ENCODE measurements at regions not wholly inside any gene's neighbourhood (a gene's known extent, or its start where the extent isn't known, plus 50 kb on each side); places are given as distances from the start of the nearest gene placed in this dataset.

DNA sequence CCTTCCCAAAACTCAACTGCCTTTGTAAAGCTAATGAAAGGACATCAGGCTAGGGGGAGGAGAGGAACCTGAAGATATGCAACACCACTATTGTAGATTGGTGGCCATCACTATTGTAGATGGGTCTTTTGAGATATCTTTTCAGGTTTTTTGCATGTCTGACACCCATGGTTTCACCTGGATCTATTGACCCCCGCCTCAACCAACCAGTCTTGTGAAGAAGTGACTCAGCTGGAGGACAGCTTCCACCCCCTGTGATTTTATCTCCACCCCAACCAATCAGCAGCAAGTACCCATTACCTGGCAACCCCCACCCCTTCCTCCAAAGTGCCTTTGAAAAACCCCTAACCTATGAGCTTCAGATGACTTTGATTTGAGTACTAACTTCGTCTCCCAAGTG, 382.6 kb upstream of the GOT2 start:
- no peak overlapping the region for H2AFZ ChIP-seq (ENCODE audit: low read length)
- H4K20me1 ChIP-seq (ENCODE audit: low read length): no peaks in the 10 kb centered on the region
- H3K79me2 ChIP-seq (ENCODE audit: low read length): no peaks in the 10 kb centered on the region
- no peak overlapping the region for H3K4me3 ChIP-seq (ENCODE audit: low read length)
- POLR2A ChIA-PET (ENCODE audit: unreplicated experiment): no interaction called here
- H3K9me3 ChIP-seq (ENCODE audit: low read length): no peaks in the 10 kb centered on the region
- TF ChIP-seq EZH2phosphoT487 (IDR thresholded peaks at IDR 0.05; ENCODE audit: borderline replicate concordance, low read length): no peak
- TF ChIP-seq, protein P1, sequence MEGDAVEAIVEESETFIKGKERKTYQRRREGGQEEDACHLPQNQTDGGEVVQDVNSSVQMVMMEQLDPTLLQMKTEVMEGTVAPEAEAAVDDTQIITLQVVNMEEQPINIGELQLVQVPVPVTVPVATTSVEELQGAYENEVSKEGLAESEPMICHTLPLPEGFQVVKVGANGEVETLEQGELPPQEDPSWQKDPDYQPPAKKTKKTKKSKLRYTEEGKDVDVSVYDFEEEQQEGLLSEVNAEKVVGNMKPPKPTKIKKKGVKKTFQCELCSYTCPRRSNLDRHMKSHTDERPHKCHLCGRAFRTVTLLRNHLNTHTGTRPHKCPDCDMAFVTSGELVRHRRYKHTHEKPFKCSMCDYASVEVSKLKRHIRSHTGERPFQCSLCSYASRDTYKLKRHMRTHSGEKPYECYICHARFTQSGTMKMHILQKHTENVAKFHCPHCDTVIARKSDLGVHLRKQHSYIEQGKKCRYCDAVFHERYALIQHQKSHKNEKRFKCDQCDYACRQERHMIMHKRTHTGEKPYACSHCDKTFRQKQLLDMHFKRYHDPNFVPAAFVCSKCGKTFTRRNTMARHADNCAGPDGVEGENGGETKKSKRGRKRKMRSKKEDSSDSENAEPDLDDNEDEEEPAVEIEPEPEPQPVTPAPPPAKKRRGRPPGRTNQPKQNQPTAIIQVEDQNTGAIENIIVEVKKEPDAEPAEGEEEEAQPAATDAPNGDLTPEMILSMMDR (conservative IDR thresholded peaks at IDR 0.05; ENCODE audit: low read depth, low read length): no peak
- no peak for TF ChIP-seq EZH2 (IDR thresholded peaks at IDR 0.05; ENCODE audit: low read length, unreplicated experiment)
- no peaks in the 10 kb centered on the region for H3K36me3 ChIP-seq (ENCODE audit: low read depth, low read length)
- no peak overlapping the region for H3K4me2 ChIP-seq (ENCODE audit: low read length)
- H3K27me3 ChIP-seq (ENCODE audit: low read length): no peaks in the 10 kb centered on the region
- intact Hi-C loops (cut with micrococcal nuclease): no loop called here
- no peaks in the 10 kb centered on the region for H3K4me1 ChIP-seq (ENCODE audit: insufficient read depth, low read length)
- DNase-seq (no peak), ATAC-seq (no peak)
- H3K9me2 ChIP-seq (replicated peaks; ENCODE audit: low read length): no peaks in the 10 kb centered on the region
- BruUV-seq (replicated peaks): no TSS peak
- no peak overlapping the region for H3K27ac ChIP-seq (ENCODE audit: low read length)
- CTCF ChIA-PET: no interaction called here
- H3K9ac ChIP-seq (ENCODE audit: low read length): no peak overlapping the region
- no peaks in the 10 kb centered on the region for H3F3A ChIP-seq (ENCODE audit: low read length, unreplicated experiment)

DNA sequence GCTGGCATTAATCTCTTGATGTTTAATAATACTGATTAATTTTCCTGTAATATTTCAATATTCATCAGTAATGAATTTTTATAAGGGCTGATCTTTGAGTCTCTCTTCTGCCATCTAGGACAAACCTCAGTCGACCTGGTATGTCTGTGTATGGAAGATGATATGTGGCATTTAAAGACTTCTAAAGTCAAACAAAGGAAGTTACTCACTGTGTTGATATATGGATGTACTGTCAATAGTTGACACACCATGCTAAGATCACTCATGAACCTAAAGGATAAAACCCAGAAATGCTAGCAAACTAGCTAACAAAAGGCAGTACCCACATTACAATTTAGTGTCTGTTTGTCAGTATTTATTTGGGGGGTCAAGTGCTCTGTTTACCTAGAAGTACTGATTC, 380.7 kb upstream of the GOT2 start:
- intact Hi-C loops (cut with micrococcal nuclease): no loop called here
- Histone ChIP-seq H3F3A (ENCODE audit: low read length, unreplicated experiment) (no peaks in the 10 kb centered on the region), H3K79me2 (ENCODE audit: low read length) (no peaks in the 10 kb centered on the region), H3K4me3 (ENCODE audit: low read length) (no peak overlapping the region), H4K20me1 (ENCODE audit: low read length) (no peaks in the 10 kb centered on the region), H3K9ac (ENCODE audit: low read length) (no peak overlapping the region), H2AFZ (ENCODE audit: low read length) (no peak overlapping the region), H3K4me1 (ENCODE audit: insufficient read depth, low read length) (no peaks in the 10 kb centered on the region), H3K9me3 (ENCODE audit: low read length) (no peaks in the 10 kb centered on the region), H3K4me2 (ENCODE audit: low read length) (no peak overlapping the region), H3K27ac (ENCODE audit: low read length) (no peak overlapping the region), H3K36me3 (ENCODE audit: low read depth, low read length) (no peaks in the 10 kb centered on the region), H3K9me2 (replicated peaks; ENCODE audit: low read length) (no peaks in the 10 kb centered on the region), H3K27me3 (ENCODE audit: low read length) (no peaks in the 10 kb centered on the region)
- ATAC-seq: no peak
- POLR2A ChIA-PET (ENCODE audit: unreplicated experiment): no interaction called here
- BruUV-seq (replicated peaks): no TSS peak
- TF ChIP-seq, protein P1 (conservative IDR thresholded peaks at IDR 0.05; ENCODE audit: low read depth, low read length): no peak
- TF ChIP-seq EZH2phosphoT487 (IDR thresholded peaks at IDR 0.05; ENCODE audit: borderline replicate concordance, low read length) (no peak), EZH2 (IDR thresholded peaks at IDR 0.05; ENCODE audit: low read length, unreplicated experiment) (no peak)
- no peak for DNase-seq
- CTCF ChIA-PET: no interaction called here

DNA sequence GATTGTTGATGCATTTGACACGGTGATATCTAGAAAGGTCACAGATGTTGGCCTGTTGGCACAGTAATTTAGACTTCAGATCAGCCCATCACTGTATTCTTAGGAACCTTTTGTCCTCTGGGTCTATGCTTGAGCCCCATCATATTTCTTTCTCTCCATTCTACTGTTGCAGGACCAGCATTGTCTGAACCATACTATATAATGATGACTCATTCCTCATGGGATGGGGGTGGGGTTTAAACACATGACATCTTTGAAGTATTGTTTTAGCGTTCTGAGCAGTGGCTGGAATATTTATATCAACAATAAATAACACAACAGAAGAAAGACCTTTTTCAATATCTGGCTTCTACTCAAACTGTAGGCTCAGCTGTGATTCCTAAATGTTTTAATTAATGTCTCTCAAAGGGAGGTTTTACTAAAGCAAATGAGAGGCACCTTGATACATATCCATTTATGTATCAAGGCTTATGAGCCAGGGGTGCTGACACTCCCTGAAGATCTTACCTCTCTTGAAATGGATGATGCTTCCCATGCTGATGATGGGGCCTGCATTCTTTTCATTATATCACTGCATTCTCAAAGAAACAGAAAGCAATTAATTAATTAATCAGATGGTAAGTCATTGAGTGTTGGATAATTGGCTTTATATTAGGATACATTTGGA, 379.0 kb upstream of the GOT2 start:
- intact Hi-C loops (cut with micrococcal nuclease): no loop called here
- ATAC-seq (no peak), DNase-seq (no peak)
- BruUV-seq (replicated peaks): no TSS peak
- Histone ChIP-seq H2AFZ (ENCODE audit: low read length) (no peak overlapping the region), H3K4me3 (ENCODE audit: low read length) (no peak overlapping the region), H3K27ac (ENCODE audit: low read length) (no peak overlapping the region), H3K9me3 (ENCODE audit: low read length) (no peaks in the 10 kb centered on the region), H3K4me2 (ENCODE audit: low read length) (no peak overlapping the region), H3K9me2 (replicated peaks; ENCODE audit: low read length) (no peaks in the 10 kb centered on the region), H3F3A (ENCODE audit: low read length, unreplicated experiment) (no peaks in the 10 kb centered on the region), H4K20me1 (ENCODE audit: low read length) (no peaks in the 10 kb centered on the region), H3K36me3 (ENCODE audit: low read depth, low read length) (no peaks in the 10 kb centered on the region), H3K27me3 (ENCODE audit: low read length) (no peaks in the 10 kb centered on the region), H3K4me1 (ENCODE audit: insufficient read depth, low read length) (no peaks in the 10 kb centered on the region), H3K79me2 (ENCODE audit: low read length) (no peaks in the 10 kb centered on the region), H3K9ac (ENCODE audit: low read length) (no peak overlapping the region)
- TF ChIP-seq EZH2phosphoT487 (IDR thresholded peaks at IDR 0.05; ENCODE audit: borderline replicate concordance, low read length) (no peak), EZH2 (IDR thresholded peaks at IDR 0.05; ENCODE audit: low read length, unreplicated experiment) (no peak)
- TF ChIP-seq, protein P1 (conservative IDR thresholded peaks at IDR 0.05; ENCODE audit: low read depth, low read length): no peak
- CTCF ChIA-PET: no interaction called here
- POLR2A ChIA-PET (ENCODE audit: unreplicated experiment): no interaction called here

Measured in PC-3 (cell line).